HepG2 (cell line): ENCODE measurements at regions not wholly inside any gene's neighbourhood (a gene's known extent, or its start where the extent isn't known, plus 50 kb on each side); places are given as distances from the start of the nearest gene placed in this dataset.

Experiments used
- BHLHE40 ChIP-seq: IDR thresholded peaks from 2 replicates; pipeline ENCODE4 v1.6.1; 2011; ENCODE audit warnings: low read length, improper control_type of control experiment
- POLR2A ChIP-seq, 2 experiments: IDR thresholded peaks; 2 replicates each; pipeline ENCODE4 v1.6.1; 2011; ENCODE audit warnings: low read depth in 2 of 2, low read length in 2 of 2, mild to moderate bottlenecking in 1 of 2, moderate library complexity in 1 of 2; ENCODE audit not compliant: insufficient read depth in 1 of 2
- REXO4 ChIP-seq: sonication (generic); formaldehyde crosslinking; IDR thresholded peaks from 2 replicates; pipeline ENCODE4 v1.8.0; 2022; ENCODE audit warnings: missing genetic modification reagents, mild to moderate bottlenecking, borderline replicate concordance
- ZNF12 ChIP-seq: sonication (generic); formaldehyde crosslinking; IDR thresholded peaks from 2 replicates; pipeline ENCODE4 v1.5.0; 2020; ENCODE audit warnings: missing genetic modification reagents
- ZNF850 ChIP-seq: sonication (generic); formaldehyde crosslinking; conservative IDR thresholded peaks from 2 replicates; pipeline ENCODE4 v1.9.0; 2021; ENCODE audit warnings: mild to moderate bottlenecking, missing genetic modification reagents

- TF ChIP-seq BHLHE40: no peak
- TF ChIP-seq REXO4: no peak
- TF ChIP-seq POLR2A (IDR thresholded peaks at IDR 0.05; ENCODE audit: insufficient read depth in 1 of 2, low read depth in 2 of 2, low read length in 2 of 2): no peak
- no peak for TF ChIP-seq ZNF12 (CRISPR knock-in tag)
- no peak for TF ChIP-seq ZNF850 (CRISPR knock-in tag)
Observed at GRCh38 chr6:44628347-44628746, 240.8 kb downstream of the CDC5L start.
